MCF 10A (cell line): ENCODE measurements at regions not wholly inside any gene's neighbourhood (a gene's known extent, or its start where the extent isn't known, plus 50 kb on each side); places are given as distances from the start of the nearest gene placed in this dataset.
A peak's percentile ranks its signal among the peaks of the same experiment; 100 is the strongest.

ENCODE experiments used
- BruUV-seq: library from RNA; stranded (reverse); fragments of 400-500 nt; replicated peaks from 2 replicates; lab custom pipeline; 2021; lab: Mats Ljungman, UMichigan
- CTCF ChIA-PET: fragments of 300-600 bp; sonication (Branson Sonifier 250); formaldehyde crosslinking; extraction: SDS; loops from one replicate; lab custom pipeline; 2021; ENCODE audit warnings: antibody characterized with exemption, inconsistent platforms; lab: Yijun Ruan, JAX
- POLR2A ChIA-PET: fragments of 300-600, 350-650 bp; sonication (Branson Sonifier 250); formaldehyde crosslinking; extraction: SDS; loops from one replicate; lab custom pipeline; 2020; ENCODE audit warnings: antibody characterized with exemption, inconsistent platforms; lab: Yijun Ruan, JAX
- DNase-seq: peaks from one replicate; pipeline ENCODE4 v3.0.0-alpha.2; 2018; ENCODE audit not compliant: unreplicated experiment
- H3K27ac Mint-ChIP-seq: one replicate; pipeline ENCODE4 v1.8.0; 2022; ENCODE audit warnings: mild to moderate bottlenecking, low read depth, mixed read lengths; ENCODE audit not compliant: unreplicated experiment
- H3K27me3 Mint-ChIP-seq: one replicate; pipeline ENCODE4 v1.8.0; 2022; ENCODE audit warnings: mixed read lengths; ENCODE audit not compliant: insufficient read depth, unreplicated experiment
- H3K36me3 Mint-ChIP-seq: one replicate; pipeline ENCODE4 v1.8.0; 2022; ENCODE audit warnings: mild to moderate bottlenecking, moderate library complexity, mixed read lengths; ENCODE audit not compliant: insufficient read depth, unreplicated experiment
- H3K4me1 Mint-ChIP-seq: one replicate; pipeline ENCODE4 v1.8.0; 2022; ENCODE audit warnings: mixed read lengths; ENCODE audit not compliant: insufficient read depth, unreplicated experiment
- H3K4me3 Mint-ChIP-seq: one replicate; pipeline ENCODE4 v1.8.0; 2022; ENCODE audit warnings: mild to moderate bottlenecking, moderate library complexity, mixed read lengths; ENCODE audit not compliant: unreplicated experiment
- H3K9me3 Mint-ChIP-seq: one replicate; pipeline ENCODE4 v1.8.0; 2022; ENCODE audit warnings: mixed read lengths; ENCODE audit not compliant: unreplicated experiment
- CTCF ChIP-seq: fragments of 200-600 bp; IDR thresholded peaks from one replicate; pipeline ENCODE4 v1.8.0; 2022; ENCODE audit warnings: antibody characterized with exemption, mild to moderate bottlenecking; ENCODE audit not compliant: unreplicated experiment
- intact Hi-C: fragments of 100-400 bp; cut with micrococcal nuclease; formaldehyde crosslinking; loops from 2 replicates; pipeline ENCODE4 v1.14.1; 2022

GRCh38 chr21:23542097-23542496 is 2065.2 kb downstream of the MRPL39 start:
- DNase-seq = peak; percentile 23
- TF ChIP-seq CTCF = no peak
- no peak overlapping the region for H3K4me3 Mint-ChIP-seq
- no peaks in the 10 kb centered on the region for H3K4me1 Mint-ChIP-seq
- ChIA-PET CTCF (interaction anchor here (0.6 kb wide), 1 partner anchor 421 kb away, joined by 3 read pairs; no protein-coding TSS in a partner anchor), POLR2A (no interaction called here)
- no TSS peak for BruUV-seq
- intact Hi-C loops = no loop called here
- no peaks in the 10 kb centered on the region for H3K36me3 Mint-ChIP-seq
- no peaks in the 10 kb centered on the region for H3K9me3 Mint-ChIP-seq
- H3K27me3 Mint-ChIP-seq = no peaks in the 10 kb centered on the region
- H3K27ac Mint-ChIP-seq = no peak overlapping the region

GRCh38 chr21:23541571-23541970 is 2065.7 kb downstream of the MRPL39 start:
- BruUV-seq = no TSS peak
- no peak overlapping the region for H3K4me3 Mint-ChIP-seq
- POLR2A ChIA-PET = no interaction called here
- no peak overlapping the region for H3K27ac Mint-ChIP-seq
- no peaks in the 10 kb centered on the region for H3K27me3 Mint-ChIP-seq
- CTCF ChIA-PET = interaction anchor here (0.6 kb wide), 1 partner anchor 421 kb away, joined by 3 read pairs; no protein-coding TSS in a partner anchor
- H3K4me1 Mint-ChIP-seq = no peaks in the 10 kb centered on the region
- TF ChIP-seq CTCF = no peak
- peak; percentile 9 for DNase-seq
- H3K36me3 Mint-ChIP-seq = no peaks in the 10 kb centered on the region
- no peaks in the 10 kb centered on the region for H3K9me3 Mint-ChIP-seq
- intact Hi-C loops = no loop called here

GRCh38 chr21:23534850-23535249 is 2072.4 kb downstream of the MRPL39 start:
- no TSS peak for BruUV-seq
- DNase-seq = no peak
- intact Hi-C loops = no loop called here
- H3K9me3 Mint-ChIP-seq = no peaks in the 10 kb centered on the region
- no peaks in the 10 kb centered on the region for H3K36me3 Mint-ChIP-seq
- H3K4me3 Mint-ChIP-seq = no peak overlapping the region
- POLR2A ChIA-PET = no interaction called here
- no peak overlapping the region for H3K27ac Mint-ChIP-seq
- TF ChIP-seq CTCF = no peak
- H3K4me1 Mint-ChIP-seq = no peaks in the 10 kb centered on the region
- CTCF ChIA-PET = no interaction called here
- no peaks in the 10 kb centered on the region for H3K27me3 Mint-ChIP-seq

GRCh38 chr21:23531444-23531843 is 2075.8 kb downstream of the MRPL39 start:
- intact Hi-C loops = no loop called here
- Mint-ChIP-seq H3K27me3 (no peaks in the 10 kb centered on the region), H3K27ac (no peak overlapping the region), H3K4me1 (no peaks in the 10 kb centered on the region), H3K4me3 (no peak overlapping the region), H3K9me3 (no peaks in the 10 kb centered on the region), H3K36me3 (no peaks in the 10 kb centered on the region)
- CTCF ChIA-PET = no interaction called here
- no peak for TF ChIP-seq CTCF
- no TSS peak for BruUV-seq
- DNase-seq = no peak
- POLR2A ChIA-PET = no interaction called here
